A673 (cell line): ENCODE measurements at regions not wholly inside any gene's neighbourhood (a gene's known extent, or its start where the extent isn't known, plus 50 kb on each side); places are given as distances from the start of the nearest gene placed in this dataset.

Experiments used
- BruUV-seq: library from RNA; stranded (reverse); fragments of 400-500 nt; replicated peaks from 2 replicates; lab custom pipeline; 2021; lab: Mats Ljungman, UMichigan
- CTCF ChIA-PET: fragments of 300-600 bp; sonication (Branson Sonifier 250); formaldehyde crosslinking; loops from one replicate; lab custom pipeline; 2022; ENCODE audit warnings: antibody characterized with exemption; lab: Charles Lee
- POLR2A ChIA-PET: fragments of 300-600 bp; sonication (Branson Sonifier 250); formaldehyde crosslinking; loops from one replicate; lab custom pipeline; 2022; ENCODE audit warnings: antibody characterized with exemption; ENCODE audit not compliant: low non-redundant PET; lab: Charles Lee
- DNase-seq: peaks from one replicate; pipeline ENCODE4 v3.0.0-alpha.2; 2015; ENCODE audit warnings: low spot score
- H3K27ac ChIP-seq: fragments of 200-600 bp; sonication (generic); 2 replicates; pipeline ENCODE4 v1.5.1; 2016; ENCODE audit warnings: mixed run types, low read depth, mild to moderate bottlenecking, mixed read lengths, antibody characterized with exemption, low read length; ENCODE audit not compliant: poor library complexity, severe bottlenecking
- H3K27me3 ChIP-seq: fragments of 200-600 bp; sonication (generic); replicated peaks from 2 replicates; pipeline ENCODE4 v1.6.1; 2017; ENCODE audit warnings: mixed run types, low read depth, mild to moderate bottlenecking, mixed read lengths, antibody characterized with exemption, low read length; ENCODE audit not compliant: insufficient read depth, poor library complexity
- H3K36me3 ChIP-seq: fragments of 200-600 bp; sonication (generic); 2 replicates; pipeline ENCODE4 v1.6.1; 2016; ENCODE audit warnings: mixed run types, mild to moderate bottlenecking, mixed read lengths, antibody characterized with exemption, low read length; ENCODE audit not compliant: insufficient read depth, poor library complexity, severe bottlenecking
- H3K4me1 ChIP-seq: fragments of 200-600 bp; sonication (generic); 2 replicates; pipeline ENCODE4 v1.6.1; 2017; ENCODE audit warnings: mixed run types, mild to moderate bottlenecking, mixed read lengths, antibody characterized with exemption, low read length; ENCODE audit not compliant: insufficient read depth, poor library complexity, severe bottlenecking
- H3K4me3 ChIP-seq: fragments of 200-600 bp; sonication (generic); 2 replicates; pipeline ENCODE4 v1.5.1; 2016; ENCODE audit warnings: low read depth, mixed run types, mild to moderate bottlenecking, mixed read lengths, low read length; ENCODE audit not compliant: poor library complexity, severe bottlenecking
- H3K9me3 ChIP-seq: fragments of 200-600 bp; sonication (generic); 2 replicates; pipeline ENCODE4 v1.6.1; 2016; ENCODE audit warnings: mixed run types, low read depth, mild to moderate bottlenecking, mixed read lengths, antibody characterized with exemption, low read length; ENCODE audit not compliant: poor library complexity, severe bottlenecking
- CTCF ChIP-seq: fragments of 300-800, 200-600 bp; sonication (generic); conservative IDR thresholded peaks from 2 replicates; pipeline ENCODE4 v1.5.1; 2017; ENCODE audit warnings: low read depth, mild to moderate bottlenecking, antibody characterized with exemption, low read length, moderate library complexity, mixed read lengths
- EZH2 ChIP-seq: fragments of 200-600 bp; sonication (generic); IDR thresholded peaks from 2 replicates; pipeline ENCODE4 v1.6.1; 2017; ENCODE audit warnings: borderline replicate concordance, low read depth, mild to moderate bottlenecking, mixed read lengths, antibody characterized with exemption, low read length; ENCODE audit not compliant: poor library complexity, severe bottlenecking
- intact Hi-C: fragments of 100-400 bp; cut with micrococcal nuclease; formaldehyde crosslinking; loops from one replicate; pipeline ENCODE4 v1.10.0; 2022; ENCODE audit not compliant: unreplicated experiment

- H3K4me3 ChIP-seq: no peak overlapping the region
- no TSS peak for BruUV-seq
- ChIA-PET POLR2A (no interaction called here), CTCF (no interaction called here)
- no peaks in the 10 kb centered on the region for H3K9me3 ChIP-seq
- peaks cover 23% of the 10 kb centered on the region for H3K27me3 ChIP-seq
- H3K27ac ChIP-seq: no peak overlapping the region
- intact Hi-C loops: no loop called here
- H3K36me3 ChIP-seq: no peaks in the 10 kb centered on the region
- no peak for TF ChIP-seq EZH2
- TF ChIP-seq CTCF: no peak
- DNase-seq: no peak
- no peaks in the 10 kb centered on the region for H3K4me1 ChIP-seq
These were observed 61.9 kb upstream of the BNC1 start for GRCh38 chr15:83346342-83346741.

- intact Hi-C loops: no loop called here
- ChIA-PET POLR2A (no interaction called here), CTCF (no interaction called here)
- DNase-seq: no peak
- H3K27me3 ChIP-seq: peaks cover 14% of the 10 kb centered on the region
- H3K4me1 ChIP-seq: no peaks in the 10 kb centered on the region
- H3K4me3 ChIP-seq: no peak overlapping the region
- no peaks in the 10 kb centered on the region for H3K9me3 ChIP-seq
- H3K36me3 ChIP-seq: no peaks in the 10 kb centered on the region
- BruUV-seq: no TSS peak
- TF ChIP-seq EZH2: no peak
- no peak for TF ChIP-seq CTCF
- no peak overlapping the region for H3K27ac ChIP-seq
These were observed 67.7 kb upstream of the BNC1 start for GRCh38 chr15:83352119-83352518.

GRCh38 chr15:83356501-83357399 lies 72.3 kb upstream of the BNC1 start:
- no peak for TF ChIP-seq CTCF
- TF ChIP-seq EZH2: no peak
- Histone ChIP-seq H3K9me3 (no peaks in the 10 kb centered on the region), H3K27ac (no peak overlapping the region), H3K27me3 (no peaks in the 10 kb centered on the region), H3K36me3 (no peaks in the 10 kb centered on the region), H3K4me3 (no peak overlapping the region), H3K4me1 (no peaks in the 10 kb centered on the region)
- ChIA-PET CTCF (interaction anchor here (0.7 kb wide), 1 partner anchor 9 kb away, joined by 3 read pairs; no protein-coding TSS in a partner anchor), POLR2A (interaction anchor here (0.6 kb wide), 1 partner anchor 11 kb away, joined by 3 read pairs; no protein-coding TSS in a partner anchor)
- intact Hi-C loops: no loop called here
- no TSS peak for BruUV-seq
- no peak for DNase-seq
